ENCODE measurements at regions not wholly inside any gene's neighbourhood (a gene's known extent, or its start where the extent isn't known, plus 50 kb on each side); places are given as distances from the start of the nearest gene placed in this dataset.

DNA sequence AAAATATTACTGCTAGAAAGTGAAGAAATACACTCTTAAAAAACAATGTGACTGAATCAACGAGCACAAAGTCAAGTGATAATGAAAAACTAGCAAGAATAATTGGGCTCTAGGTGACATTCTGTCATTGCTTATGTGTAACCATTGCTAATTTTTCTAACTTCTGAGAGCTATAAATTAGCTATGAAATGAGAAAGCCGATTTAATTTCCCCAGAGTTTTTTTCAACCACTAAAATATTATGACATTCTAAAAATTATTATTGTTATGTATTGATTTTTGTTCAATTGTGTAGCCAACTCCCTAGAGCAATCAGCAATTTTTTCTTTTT, 458.6 kb upstream of the ATXN8OS start:
- Histone ChIP-seq H3K9me3 (peaks cover 0 to 16% (median 0%) of the 10 kb centered on the region in 11 donors), H3K4me3 (no peak overlapping the region), H3K27ac (no peak overlapping the region), H3K36me3 (no peaks in the 10 kb centered on the region), H3K27me3 (no peaks in the 10 kb centered on the region), H3K4me1 (no peaks in the 10 kb centered on the region)
- DNase-seq (no peak), ATAC-seq (no peak)
- intact Hi-C loops (cut with DNase I) = loop anchor here in 1 of 10 donors (5.0 kb wide), 1 partner anchor 178 kb away; no protein-coding TSS in a partner anchor
- TF ChIP-seq, protein P1, sequence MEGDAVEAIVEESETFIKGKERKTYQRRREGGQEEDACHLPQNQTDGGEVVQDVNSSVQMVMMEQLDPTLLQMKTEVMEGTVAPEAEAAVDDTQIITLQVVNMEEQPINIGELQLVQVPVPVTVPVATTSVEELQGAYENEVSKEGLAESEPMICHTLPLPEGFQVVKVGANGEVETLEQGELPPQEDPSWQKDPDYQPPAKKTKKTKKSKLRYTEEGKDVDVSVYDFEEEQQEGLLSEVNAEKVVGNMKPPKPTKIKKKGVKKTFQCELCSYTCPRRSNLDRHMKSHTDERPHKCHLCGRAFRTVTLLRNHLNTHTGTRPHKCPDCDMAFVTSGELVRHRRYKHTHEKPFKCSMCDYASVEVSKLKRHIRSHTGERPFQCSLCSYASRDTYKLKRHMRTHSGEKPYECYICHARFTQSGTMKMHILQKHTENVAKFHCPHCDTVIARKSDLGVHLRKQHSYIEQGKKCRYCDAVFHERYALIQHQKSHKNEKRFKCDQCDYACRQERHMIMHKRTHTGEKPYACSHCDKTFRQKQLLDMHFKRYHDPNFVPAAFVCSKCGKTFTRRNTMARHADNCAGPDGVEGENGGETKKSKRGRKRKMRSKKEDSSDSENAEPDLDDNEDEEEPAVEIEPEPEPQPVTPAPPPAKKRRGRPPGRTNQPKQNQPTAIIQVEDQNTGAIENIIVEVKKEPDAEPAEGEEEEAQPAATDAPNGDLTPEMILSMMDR (IDR thresholded peaks at IDR 0.05) = no peak
- WGBS, 2 donors = 72 to 74% methylated on average over 2 of the region's 2 CpGs

- TF ChIP-seq, protein P1 (IDR thresholded peaks at IDR 0.05) = no peak
- H3K27me3 ChIP-seq = no peaks in the 10 kb centered on the region
- peaks cover 0 to 20% (median 0%) of the 10 kb centered on the region in 11 donors for H3K9me3 ChIP-seq
- 79 to 86% methylated on average over 3 of the region's 3 CpGs for WGBS, 2 donors
- ATAC-seq (no peak), DNase-seq (no peak)
- intact Hi-C loops (cut with DNase I) = loop anchor here in 1 of 10 donors (5.0 kb wide), 1 partner anchor 179 kb away; no protein-coding TSS in a partner anchor
- no peaks in the 10 kb centered on the region for H3K4me1 ChIP-seq
- H3K27ac ChIP-seq = no peak overlapping the region
- no peak overlapping the region for H3K4me3 ChIP-seq
- H3K36me3 ChIP-seq = no peaks in the 10 kb centered on the region
These were observed 459.1 kb upstream of the ATXN8OS start for GRCh38 chr13:69648340-69649062.

GRCh38 chr13:69644447-69644846, 463.2 kb upstream of the ATXN8OS start:
- H3K9me3 ChIP-seq = peaks cover 0 to 25% (median 0%) of the 10 kb centered on the region in 11 donors
- TF ChIP-seq, protein P1 (IDR thresholded peaks at IDR 0.05) = no peak
- ATAC-seq = no peak
- no peak overlapping the region for H3K27ac ChIP-seq
- no peak overlapping the region for H3K4me3 ChIP-seq
- intact Hi-C loops (cut with DNase I) = no loop called here
- H3K36me3 ChIP-seq = no peaks in the 10 kb centered on the region
- no peaks in the 10 kb centered on the region for H3K27me3 ChIP-seq
- no peaks in the 10 kb centered on the region for H3K4me1 ChIP-seq
- no peak for DNase-seq

DNA sequence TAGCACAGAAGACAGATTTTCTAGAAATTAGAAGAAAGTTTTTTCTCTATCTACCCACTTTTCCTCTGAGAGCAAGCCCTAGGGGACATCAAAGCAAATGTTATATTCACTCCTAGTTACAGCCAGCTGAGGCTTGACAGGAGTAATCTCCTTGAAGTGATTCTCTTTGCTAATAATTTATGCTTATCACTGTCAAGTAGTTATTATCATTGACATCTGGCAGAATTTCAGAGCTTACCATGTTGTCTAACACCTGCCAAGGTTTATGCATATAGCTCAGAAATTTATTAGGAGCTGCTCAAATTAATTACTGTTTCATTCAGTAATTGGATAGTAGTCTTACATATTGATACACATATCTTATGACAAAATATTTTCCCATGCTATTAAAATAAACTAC, 465.9 kb upstream of the ATXN8OS start:
- DNase-seq (no peak), ATAC-seq (no peak)
- no peak overlapping the region for H3K27ac ChIP-seq
- H3K4me1 ChIP-seq = no peaks in the 10 kb centered on the region
- TF ChIP-seq, protein P1 (IDR thresholded peaks at IDR 0.05) = no peak
- peaks cover 0 to 42% (median 0%) of the 10 kb centered on the region in 11 donors for H3K9me3 ChIP-seq
- intact Hi-C loops (cut with DNase I) = no loop called here
- H3K27me3 ChIP-seq = no peaks in the 10 kb centered on the region
- H3K4me3 ChIP-seq = no peak overlapping the region
- H3K36me3 ChIP-seq = no peaks in the 10 kb centered on the region

Measured in heart right ventricle (tissue), 16 donors.